HCT116 (cell line): ENCODE measurements at regions not wholly inside any gene's neighbourhood (a gene's known extent, or its start where the extent isn't known, plus 50 kb on each side); places are given as distances from the start of the nearest gene placed in this dataset.

Source experiments
- ATAC-seq: fragments of 200-7000 bp; cut with Tn5 transposase; 2 replicates; pipeline ENCODE4 v1.9.1; 2020; ENCODE audit warnings: mild to moderate bottlenecking, moderate library complexity
- BruUV-seq: library from RNA; stranded (reverse); fragments of 400-500 nt; replicated peaks from 2 replicates; lab custom pipeline; 2021; lab: Mats Ljungman, UMichigan
- CTCF ChIA-PET: fragments of 300-600 bp; sonication (Branson Sonifier 250); formaldehyde crosslinking; loops from one replicate; lab custom pipeline; 2021; ENCODE audit warnings: antibody characterized with exemption; lab: Charles Lee
- POLR2A ChIA-PET: fragments of 300-600, 350-600 bp; sonication (Branson Sonifier 250); formaldehyde crosslinking; loops from one replicate; lab custom pipeline; 2021; ENCODE audit warnings: antibody characterized with exemption; lab: Charles Lee
- RAD21 ChIA-PET, 2 experiments: fragments of 300-600 bp; sonication (Branson Sonifier 250); formaldehyde crosslinking; loops; one replicate each; lab custom pipeline; 2023; ENCODE audit warnings: low total read pairs in 2 of 2; ENCODE audit not compliant: uncharacterized antibody in 2 of 2, unreplicated experiment in 2 of 2, low non-redundant PET in 1 of 2; lab: Charles Lee
- DNase-seq: peaks from one replicate; pipeline ENCODE4 v3.0.0-alpha.2; 2010; ENCODE audit warnings: low read depth, low spot score
- H2AFZ ChIP-seq: fragments of 200-600 bp; shearing (Covaris generic), sonication (generic); 2 replicates; pipeline ENCODE4 v1.6.1; 2017; ENCODE audit warnings: low read depth, mixed run types, mixed read lengths, antibody characterized with exemption, low read length; ENCODE audit not compliant: poor library complexity, severe bottlenecking
- H3K27ac ChIP-seq: 2 replicates; pipeline ENCODE4 v1.5.1; 2012; ENCODE audit warnings: low read depth, low read length
- H3K27me3 ChIP-seq: fragments of 200-600 bp; sonication (generic); 2 replicates; pipeline ENCODE4 v1.6.1; 2016; ENCODE audit warnings: mixed run types, low read length, mixed read lengths; ENCODE audit not compliant: insufficient read depth
- H3K36me3 ChIP-seq, 2 experiments: fragments of 200-500 bp in 1 of 2; fragments of 200-600 bp in 1 of 2; sonication (Bioruptor generic) in 1 of 2; sonication (generic) in 1 of 2; 2 replicates each; pipeline versions ENCODE4 v1.5.1 to v1.6.1; 2014 to 2016; ENCODE audit warnings: low read length in 2 of 2, inconsistent platforms in 1 of 2, mixed read lengths in 1 of 2, mixed run types in 1 of 2; ENCODE audit not compliant: insufficient read depth in 2 of 2, control insufficient read depth in 1 of 2
- H3K4me1 ChIP-seq, 2 experiments: fragments of 200-600 bp in 1 of 2; sonication (generic) in 1 of 2; 2 replicates each; pipeline versions ENCODE4 v1.5.1 to v1.6.1; 2012 to 2017; ENCODE audit warnings: low read length in 2 of 2, inconsistent platforms in 1 of 2, mild to moderate bottlenecking in 1 of 2, mixed read lengths in 1 of 2, mixed run types in 1 of 2, moderate library complexity in 1 of 2; ENCODE audit not compliant: insufficient read depth in 2 of 2, control insufficient read depth in 1 of 2
- H3K4me2 ChIP-seq: fragments of 200-600 bp; sonication (generic); 2 replicates; pipeline ENCODE4 v1.6.1; 2017; ENCODE audit warnings: mixed run types, low read length, mixed read lengths
- H3K4me3 ChIP-seq, 2 experiments: fragments of 200-600 bp in 1 of 2; sonication (generic) in 1 of 2; replicated peaks in 1 of 2; 2 replicates each; pipeline ENCODE4 v1.5.1; 2011 to 2016; ENCODE audit warnings: low read length in 2 of 2, control low read depth in 1 of 2, low read depth in 1 of 2, mild to moderate bottlenecking in 1 of 2, mixed read lengths in 1 of 2, mixed run types in 1 of 2
- H3K79me2 ChIP-seq: fragments of 200-600 bp; sonication (generic); 2 replicates; pipeline ENCODE4 v1.6.1; 2017; ENCODE audit warnings: mild to moderate bottlenecking, mixed run types, low read length, moderate library complexity, mixed read lengths; ENCODE audit not compliant: insufficient read depth
- H3K9ac ChIP-seq: fragments of 200-600 bp; sonication (generic); 2 replicates; pipeline ENCODE4 v1.6.1; 2016; ENCODE audit warnings: low read length, mixed read lengths
- H3K9me2 ChIP-seq: fragments of 200-600 bp; sonication (generic), shearing (Covaris generic); 2 replicates; pipeline ENCODE4 v1.6.1; 2017; ENCODE audit warnings: mixed run types, mild to moderate bottlenecking, moderate library complexity; ENCODE audit not compliant: insufficient read depth
- H3K9me3 ChIP-seq, 2 experiments: fragments of 200-500 bp in 1 of 2; fragments of 200-600 bp in 1 of 2; sonication (Bioruptor generic) in 1 of 2; sonication (generic) in 1 of 2; 2 replicates each; pipeline ENCODE4 v1.6.1; 2014 to 2017; ENCODE audit warnings: low read length in 2 of 2, mixed read lengths in 2 of 2, inconsistent platforms in 1 of 2, low read depth in 1 of 2, mild to moderate bottlenecking in 1 of 2, mixed run types in 1 of 2, moderate library complexity in 1 of 2; ENCODE audit not compliant: control insufficient read depth in 1 of 2, insufficient read depth in 1 of 2
- H4K20me1 ChIP-seq: fragments of 200-600 bp; sonication (generic), shearing (Covaris generic); 2 replicates; pipeline ENCODE4 v1.6.1; 2017; ENCODE audit warnings: mixed run types, mild to moderate bottlenecking, moderate library complexity; ENCODE audit not compliant: insufficient read depth
- CEBPB ChIP-seq: IDR thresholded peaks from 2 replicates; pipeline ENCODE4 v1.6.1; 2012; ENCODE audit warnings: low read depth
- EGR1 ChIP-seq: IDR thresholded peaks from 2 replicates; pipeline ENCODE4 v1.6.1; 2012; ENCODE audit warnings: low read depth
- EZH2phosphoT487 ChIP-seq: fragments of 200-600 bp; IDR thresholded peaks from 2 replicates; pipeline ENCODE4 v1.6.1; 2018; ENCODE audit warnings: antibody characterized with exemption, borderline replicate concordance
- JUND ChIP-seq: IDR thresholded peaks from 2 replicates; pipeline ENCODE4 v1.6.1; 2012
- POLR2A ChIP-seq: IDR thresholded peaks from 2 replicates; pipeline ENCODE4 v1.7.0; 2011; ENCODE audit warnings: borderline replicate concordance; ENCODE audit not compliant: insufficient read depth, insufficient read length; ENCODE audit errors: extremely low read depth
- POLR2AphosphoS5 ChIP-seq: IDR thresholded peaks from 2 replicates; pipeline ENCODE4 v1.6.1; 2011; ENCODE audit warnings: mild to moderate bottlenecking, low read depth, low read length, moderate library complexity
- RAD21 ChIP-seq: IDR thresholded peaks from 2 replicates; pipeline ENCODE4 v1.6.1; 2012; ENCODE audit warnings: low read depth, mild to moderate bottlenecking
- TCF7L2 ChIP-seq: IDR thresholded peaks from 2 replicates; pipeline ENCODE4 v1.7.0; 2011; ENCODE audit warnings: borderline replicate concordance, inconsistent platforms; ENCODE audit not compliant: insufficient read depth, insufficient read length; ENCODE audit errors: extremely low read depth
- YY1 ChIP-seq: IDR thresholded peaks from 2 replicates; pipeline ENCODE4 v1.6.1; 2011; ENCODE audit warnings: low read length, low read depth, moderate library complexity, mild to moderate bottlenecking; ENCODE audit not compliant: insufficient replicate concordance; ENCODE audit errors: extremely low read depth
- ZFX ChIP-seq: fragments of 450-650 bp; IDR thresholded peaks from 2 replicates; pipeline ENCODE4 v1.6.1; 2017
- ZNF274 ChIP-seq: fragments of 200-500 bp; sonication (Bioruptor generic); IDR thresholded peaks from 2 replicates; pipeline ENCODE4 v1.6.1; 2014; ENCODE audit warnings: mild to moderate bottlenecking, low read depth, low read length, inconsistent platforms
- intact Hi-C: fragments of 100-400 bp; cut with micrococcal nuclease; formaldehyde crosslinking; loops from 2 replicates; pipeline ENCODE4 v1.10.0; 2022
- TF ChIP-seq, protein P1 (sequence below), 3 experiments: fragments of 200-600 bp in 1 of 3; sonication (generic) in 1 of 3; IDR thresholded peaks in 2 of 3; conservative IDR thresholded peaks in 1 of 3; 2 replicates each; pipeline ENCODE4 v1.5.1; 2012 to 2017; ENCODE audit warnings: low read depth in 2 of 3, low read length in 2 of 3, antibody characterized with exemption in 1 of 3, borderline replicate concordance in 1 of 3, control low read depth in 1 of 3, mild to moderate bottlenecking in 1 of 3, mixed read lengths in 1 of 3, mixed run types in 1 of 3, moderate library complexity in 1 of 3; ENCODE audit not compliant: insufficient read depth in 1 of 3

DNA sequence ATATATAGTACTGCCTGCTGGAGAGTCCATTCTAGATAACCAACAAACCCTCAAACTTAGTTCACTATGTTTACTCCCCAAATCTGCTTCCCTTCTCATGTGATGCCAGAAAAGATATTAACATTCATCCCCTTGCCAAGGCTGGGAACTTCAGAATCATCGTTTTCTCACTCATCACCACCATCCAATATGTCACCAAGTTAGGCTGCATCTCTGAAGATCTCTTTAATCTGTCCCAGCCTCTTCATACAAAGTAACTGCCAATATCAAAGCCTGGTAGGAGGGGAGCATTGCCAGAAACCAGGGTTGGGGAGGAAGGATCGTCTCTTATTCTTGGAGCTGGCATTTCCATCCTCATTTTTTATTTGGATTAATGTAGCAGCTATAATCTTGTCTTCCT lies 71.6 kb downstream of the XCL2 start:
- Histone ChIP-seq H2AFZ (no peak overlapping the region), H3K9me3 (peaks cover 0 to 3% of the 10 kb centered on the region in 2 experiments; a peak in 1 of 4 replicates), H4K20me1 (no peaks in the 10 kb centered on the region), H3K9me2 (no peaks in the 10 kb centered on the region), H3K4me3 (no peak overlapping the region), H3K9ac (no peak overlapping the region), H3K4me1 (peaks cover 20 to 35% of the 10 kb centered on the region in 2 experiments), H3K27me3 (no peaks in the 10 kb centered on the region), H3K79me2 (no peaks in the 10 kb centered on the region), H3K27ac (no peak overlapping the region), H3K36me3 (no peaks in the 10 kb centered on the region), H3K4me2 (no peak overlapping the region)
- intact Hi-C loops: no loop called here
- BruUV-seq: no TSS peak
- ATAC-seq (no peak), DNase-seq (no peak)
- ChIA-PET RAD21 (no interaction called here), CTCF (no interaction called here), POLR2A (no interaction called here)
- TF ChIP-seq POLR2AphosphoS5 (no peak), TCF7L2 (no peak), RAD21 (no peak), JUND (no peak), YY1 (no peak), ZNF274 (no peak), EGR1 (no peak), CEBPB (no peak), POLR2A (no peak), ZFX (no peak), EZH2phosphoT487 (no peak)
- TF ChIP-seq, protein P1, sequence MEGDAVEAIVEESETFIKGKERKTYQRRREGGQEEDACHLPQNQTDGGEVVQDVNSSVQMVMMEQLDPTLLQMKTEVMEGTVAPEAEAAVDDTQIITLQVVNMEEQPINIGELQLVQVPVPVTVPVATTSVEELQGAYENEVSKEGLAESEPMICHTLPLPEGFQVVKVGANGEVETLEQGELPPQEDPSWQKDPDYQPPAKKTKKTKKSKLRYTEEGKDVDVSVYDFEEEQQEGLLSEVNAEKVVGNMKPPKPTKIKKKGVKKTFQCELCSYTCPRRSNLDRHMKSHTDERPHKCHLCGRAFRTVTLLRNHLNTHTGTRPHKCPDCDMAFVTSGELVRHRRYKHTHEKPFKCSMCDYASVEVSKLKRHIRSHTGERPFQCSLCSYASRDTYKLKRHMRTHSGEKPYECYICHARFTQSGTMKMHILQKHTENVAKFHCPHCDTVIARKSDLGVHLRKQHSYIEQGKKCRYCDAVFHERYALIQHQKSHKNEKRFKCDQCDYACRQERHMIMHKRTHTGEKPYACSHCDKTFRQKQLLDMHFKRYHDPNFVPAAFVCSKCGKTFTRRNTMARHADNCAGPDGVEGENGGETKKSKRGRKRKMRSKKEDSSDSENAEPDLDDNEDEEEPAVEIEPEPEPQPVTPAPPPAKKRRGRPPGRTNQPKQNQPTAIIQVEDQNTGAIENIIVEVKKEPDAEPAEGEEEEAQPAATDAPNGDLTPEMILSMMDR (IDR thresholded peaks at IDR 0.05 in 2 of 3, conservative IDR thresholded peaks at IDR 0.05 in 1 of 3; ENCODE audit: borderline replicate concordance in 1 of 3, insufficient read depth in 1 of 3, low read depth in 2 of 3, low read length in 2 of 3): no peak
